DND-41 (cell line): ENCODE measurements at regions not wholly inside any gene's neighbourhood (a gene's known extent, or its start where the extent isn't known, plus 50 kb on each side); places are given as distances from the start of the nearest gene placed in this dataset.

Source experiments
- ATAC-seq: fragments of 200-7000 bp; cut with Tn5 transposase; 3 replicates; pipeline ENCODE4 v1.9.1; 2021; ENCODE audit warnings: low read depth; ENCODE audit not compliant: insufficient read depth
- DNase-seq: peaks from one replicate; pipeline ENCODE4 v3.0.0-alpha.2; 2020
- H2AFZ ChIP-seq: 2 replicates; pipeline ENCODE4 v1.6.0; 2012; ENCODE audit warnings: low read depth, low read length
- H3K27ac ChIP-seq: 2 replicates; pipeline ENCODE4 v1.5.1; 2012; ENCODE audit warnings: low read length, inconsistent platforms
- H3K27me3 ChIP-seq: fragments of 200-600 bp; sonication (generic); 2 replicates; pipeline ENCODE4 v1.6.0; 2012; ENCODE audit warnings: low read length, mild to moderate bottlenecking, inconsistent platforms; ENCODE audit not compliant: insufficient read depth, poor library complexity
- H3K36me3 ChIP-seq: 2 replicates; pipeline ENCODE4 v1.5.1; 2012; ENCODE audit warnings: low read length, inconsistent platforms; ENCODE audit not compliant: insufficient read depth
- H3K4me1 ChIP-seq: 2 replicates; pipeline ENCODE4 v1.5.1; 2012; ENCODE audit warnings: mild to moderate bottlenecking, low read length; ENCODE audit not compliant: insufficient read depth
- H3K4me2 ChIP-seq: 2 replicates; pipeline ENCODE4 v1.6.0; 2012; ENCODE audit warnings: mild to moderate bottlenecking, moderate library complexity, low read length, inconsistent platforms; ENCODE audit not compliant: insufficient read depth
- H3K4me3 ChIP-seq, 2 experiments: fragments of 200-600 bp in 1 of 2; shearing (Covaris generic) in 1 of 2; 2 replicates each; pipeline ENCODE4 v1.5.1; 2012 to 2016; ENCODE audit warnings: inconsistent platforms in 2 of 2, low read length in 2 of 2, mild to moderate bottlenecking in 2 of 2, low read depth in 1 of 2, moderate library complexity in 1 of 2
- H3K79me2 ChIP-seq: 2 replicates; pipeline ENCODE4 v1.6.0; 2012; ENCODE audit warnings: low read length, inconsistent platforms; ENCODE audit not compliant: insufficient read depth
- H3K9ac ChIP-seq: 2 replicates; pipeline ENCODE4 v1.6.0; 2012; ENCODE audit warnings: low read depth, mild to moderate bottlenecking, inconsistent platforms, low read length, moderate library complexity
- H3K9me3 ChIP-seq: 2 replicates; pipeline ENCODE4 v1.5.1; 2012; ENCODE audit warnings: low read length, moderate library complexity, mild to moderate bottlenecking, inconsistent platforms; ENCODE audit not compliant: insufficient read depth, severe bottlenecking
- H4K20me1 ChIP-seq: 2 replicates; pipeline ENCODE4 v1.6.0; 2012; ENCODE audit warnings: low read length; ENCODE audit not compliant: insufficient read depth
- CTCF ChIP-seq: IDR thresholded peaks from 2 replicates; pipeline ENCODE4 v1.5.1; 2012; ENCODE audit warnings: borderline replicate concordance, low read length, moderate library complexity, mild to moderate bottlenecking; ENCODE audit not compliant: poor library complexity, severe bottlenecking; ENCODE audit errors: extremely low read depth
- EZH2 ChIP-seq: IDR thresholded peaks from 3 replicates; pipeline ENCODE4 v1.6.1; 2012; ENCODE audit warnings: borderline replicate concordance, low read depth, mild to moderate bottlenecking, moderate library complexity, low read length, inconsistent platforms; ENCODE audit not compliant: severe bottlenecking

DNA sequence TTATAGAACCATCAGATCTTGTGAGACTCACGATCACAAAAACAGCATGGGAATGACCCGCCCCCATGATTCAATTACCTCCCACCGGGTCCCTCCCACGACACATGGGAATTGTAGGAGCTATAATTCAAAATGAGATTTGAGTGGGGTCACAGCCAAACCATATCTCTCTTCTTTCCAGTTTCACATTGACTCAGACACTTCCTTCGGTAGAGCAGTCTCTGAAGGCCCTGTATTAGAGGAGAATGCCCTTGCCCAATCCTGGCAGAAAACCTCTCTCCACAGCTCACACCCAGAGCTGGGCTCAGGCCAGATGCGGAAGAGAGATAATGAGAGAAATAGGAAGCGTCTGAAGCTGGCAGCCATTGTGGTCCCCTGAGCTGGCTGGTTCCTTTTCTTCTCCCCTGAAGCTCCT, 72.4 kb upstream of the CLDN10 start:
- no peaks in the 10 kb centered on the region for H3K9me3 ChIP-seq
- no peak for DNase-seq

DNA sequence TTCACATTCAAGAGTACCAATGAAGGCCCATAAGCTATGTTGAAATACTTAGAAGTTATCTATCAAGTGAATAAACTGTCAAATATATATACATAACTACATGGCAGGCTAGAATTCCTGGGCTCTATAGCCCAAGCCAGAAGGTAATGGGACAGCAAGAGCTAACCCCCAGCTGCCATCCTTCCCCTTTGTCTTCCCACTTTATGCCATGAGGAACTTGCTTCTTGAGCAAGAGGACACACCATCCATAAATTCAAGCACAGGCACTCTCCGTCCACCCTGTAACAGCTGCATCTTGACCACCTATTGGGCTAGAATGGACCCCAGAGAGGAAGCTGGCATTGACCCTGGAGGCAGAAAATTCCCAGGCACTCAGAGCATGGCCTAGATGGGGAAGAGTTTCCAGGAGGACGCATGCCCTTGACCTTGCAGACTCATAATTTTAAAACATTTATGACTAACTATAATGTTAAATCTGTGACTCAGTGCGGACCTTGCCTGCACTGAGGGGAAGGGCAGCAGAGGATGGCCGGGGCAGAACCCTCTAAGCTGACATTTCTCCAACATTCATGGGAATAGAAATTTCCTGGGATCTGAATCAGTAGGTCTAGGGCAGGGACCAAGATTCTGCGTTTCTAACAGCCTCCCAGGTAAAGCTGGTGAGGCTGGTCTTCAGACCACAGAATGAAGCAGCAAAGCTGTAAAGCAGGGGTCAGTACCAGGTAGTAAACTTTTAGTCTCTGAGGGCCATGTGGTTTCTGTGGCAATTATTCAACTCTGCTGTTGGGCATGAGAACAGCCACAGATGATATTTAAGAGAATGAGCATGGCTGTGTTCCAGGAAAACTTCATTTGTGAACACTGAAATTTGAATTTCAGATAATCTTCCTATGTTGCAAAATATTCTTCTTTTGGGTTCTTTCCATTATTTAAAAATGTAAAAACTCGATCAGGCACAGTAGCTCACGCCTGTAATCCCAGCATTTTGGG, 71.4 kb upstream of the CLDN10 start:
- Histone ChIP-seq H3K9me3 (no peaks in the 10 kb centered on the region), H3K79me2 (no peaks in the 10 kb centered on the region), H4K20me1 (no peaks in the 10 kb centered on the region), H3K27ac (no peak overlapping the region), H3K4me2 (no peak overlapping the region), H2AFZ (no peak overlapping the region), H3K4me1 (no peaks in the 10 kb centered on the region), H3K4me3 (no peak overlapping the region), H3K36me3 (no peaks in the 10 kb centered on the region), H3K9ac (no peak overlapping the region), H3K27me3 (no peaks in the 10 kb centered on the region)
- DNase-seq (no peak), ATAC-seq (no peak)
- TF ChIP-seq CTCF (no peak), EZH2 (no peak)

More for the DNA sequence above, 72.4 kb upstream of the CLDN10 start:
- Histone ChIP-seq H3K4me3 (no peak overlapping the region), H3K36me3 (no peaks in the 10 kb centered on the region), H3K4me2 (no peak overlapping the region), H2AFZ (no peak overlapping the region), H3K4me1 (no peaks in the 10 kb centered on the region), H3K27me3 (no peaks in the 10 kb centered on the region), H3K9ac (no peak overlapping the region), H4K20me1 (no peaks in the 10 kb centered on the region), H3K27ac (no peak overlapping the region), H3K79me2 (no peaks in the 10 kb centered on the region)
- TF ChIP-seq EZH2 (no peak), CTCF (no peak)
- ATAC-seq: no peak

- H3K27me3 ChIP-seq: no peaks in the 10 kb centered on the region
- no peak for DNase-seq
- no peaks in the 10 kb centered on the region for H3K79me2 ChIP-seq
- H3K27ac ChIP-seq: no peak overlapping the region
- H3K9me3 ChIP-seq: no peaks in the 10 kb centered on the region
- H3K4me1 ChIP-seq: no peaks in the 10 kb centered on the region
- ATAC-seq: no peak
- H3K36me3 ChIP-seq: no peaks in the 10 kb centered on the region
- H3K9ac ChIP-seq: no peak overlapping the region
- no peak overlapping the region for H3K4me2 ChIP-seq
- H4K20me1 ChIP-seq: no peaks in the 10 kb centered on the region
- TF ChIP-seq CTCF (no peak), EZH2 (no peak)
- H3K4me3 ChIP-seq: no peak overlapping the region
- no peak overlapping the region for H2AFZ ChIP-seq
Measured at GRCh38 chr13:95484052-95484451, 68.5 kb upstream of the CLDN10 start.
